PC-3 (cell line): ENCODE measurements at regions not wholly inside any gene's neighbourhood (a gene's known extent, or its start where the extent isn't known, plus 50 kb on each side); places are given as distances from the start of the nearest gene placed in this dataset.

Experiments
- ATAC-seq: fragments of 200-7000 bp; cut with Tn5 transposase; 2 replicates; pipeline ENCODE4 v1.9.1; 2020; ENCODE audit warnings: mild to moderate bottlenecking, moderate library complexity
- BruUV-seq: library from RNA; stranded (reverse); fragments of 400-500 nt; replicated peaks from 2 replicates; lab custom pipeline; 2021; lab: Mats Ljungman, UMichigan
- CTCF ChIA-PET: fragments of 300-600 bp; sonication (Branson Sonifier 250); formaldehyde crosslinking; loops from one replicate; lab custom pipeline; 2022; ENCODE audit warnings: antibody characterized with exemption; lab: Charles Lee
- POLR2A ChIA-PET: fragments of 300-600 bp; sonication (Branson Sonifier 250); formaldehyde crosslinking; loops from one replicate; lab custom pipeline; 2022; ENCODE audit warnings: antibody characterized with exemption; ENCODE audit not compliant: unreplicated experiment; lab: Charles Lee
- DNase-seq: peaks from one replicate; pipeline ENCODE4 v3.0.0-alpha.2; 2015
- H2AFZ ChIP-seq: fragments of 300-600 bp; sonication (generic); 2 replicates; pipeline ENCODE4 v1.6.0; 2016; ENCODE audit warnings: antibody characterized with exemption, low read length
- H3F3A ChIP-seq: fragments of 300-600 bp; sonication (generic); one replicate; pipeline ENCODE4 v1.6.0; 2017; ENCODE audit warnings: antibody characterized with exemption, low read length, control low read depth, mild to moderate bottlenecking; ENCODE audit not compliant: unreplicated experiment
- H3K27ac ChIP-seq: fragments of 300-600 bp; sonication (generic); 2 replicates; pipeline ENCODE4 v1.5.1; 2016; ENCODE audit warnings: mild to moderate bottlenecking, low read length
- H3K27me3 ChIP-seq: fragments of 300-600 bp; sonication (generic); 2 replicates; pipeline ENCODE4 v1.6.1; 2016; ENCODE audit warnings: low read length, mixed read lengths
- H3K36me3 ChIP-seq: fragments of 300-600 bp; sonication (generic); 2 replicates; pipeline ENCODE4 v1.6.1; 2016; ENCODE audit warnings: low read depth, mixed run types, low read length, mixed read lengths
- H3K4me1 ChIP-seq: fragments of 300-600 bp; sonication (generic); 2 replicates; pipeline ENCODE4 v1.5.1; 2016; ENCODE audit warnings: low read length; ENCODE audit not compliant: insufficient read depth
- H3K4me2 ChIP-seq: fragments of 300-600 bp; sonication (generic); 2 replicates; pipeline ENCODE4 v1.6.0; 2016; ENCODE audit warnings: low read length
- H3K4me3 ChIP-seq: fragments of 300-600 bp; sonication (generic); 2 replicates; pipeline ENCODE4 v1.5.1; 2016; ENCODE audit warnings: mild to moderate bottlenecking, low read length, mixed read lengths
- H3K79me2 ChIP-seq: fragments of 300-600 bp; sonication (generic); 2 replicates; pipeline ENCODE4 v1.6.1; 2017; ENCODE audit warnings: low read length, mixed read lengths
- H3K9ac ChIP-seq: fragments of 300-600 bp; sonication (generic); 2 replicates; pipeline ENCODE4 v1.6.0; 2016; ENCODE audit warnings: mild to moderate bottlenecking, low read length
- H3K9me2 ChIP-seq: fragments of 300-600 bp; sonication (generic); replicated peaks from 2 replicates; pipeline ENCODE4 v1.6.1; 2016; ENCODE audit warnings: mixed run types, low read length, mixed read lengths
- H3K9me3 ChIP-seq: fragments of 300-600 bp; sonication (generic); 2 replicates; pipeline ENCODE4 v1.6.1; 2016; ENCODE audit warnings: low read length, mixed read lengths
- H4K20me1 ChIP-seq: fragments of 300-600 bp; sonication (generic); 2 replicates; pipeline ENCODE4 v1.6.1; 2016; ENCODE audit warnings: low read length, mixed read lengths
- CTCF ChIP-seq: fragments of 300-600 bp; sonication (generic); conservative IDR thresholded peaks from 2 replicates; pipeline ENCODE4 v1.5.1; 2017; ENCODE audit warnings: antibody characterized with exemption, low read depth, mild to moderate bottlenecking, low read length
- EZH2 ChIP-seq: fragments of 300-600 bp; sonication (generic); IDR thresholded peaks from one replicate; pipeline ENCODE4 v1.6.1; 2017; ENCODE audit warnings: antibody characterized with exemption, mild to moderate bottlenecking, low read length; ENCODE audit not compliant: unreplicated experiment
- EZH2phosphoT487 ChIP-seq: fragments of 300-600 bp; sonication (generic); IDR thresholded peaks from 2 replicates; pipeline ENCODE4 v1.6.1; 2018; ENCODE audit warnings: mild to moderate bottlenecking, antibody characterized with exemption, low read length, borderline replicate concordance
- intact Hi-C: fragments of 100-400 bp; cut with micrococcal nuclease; formaldehyde crosslinking; loops from 2 replicates; pipeline ENCODE4 v1.9.0; 2023

- POLR2A ChIA-PET = no interaction called here
- no peak for DNase-seq
- Histone ChIP-seq H3K4me2 (no peak overlapping the region), H3K9me3 (no peaks in the 10 kb centered on the region), H3K9ac (no peak overlapping the region), H4K20me1 (no peaks in the 10 kb centered on the region), H3K36me3 (no peaks in the 10 kb centered on the region), H3F3A (no peaks in the 10 kb centered on the region), H3K27me3 (no peaks in the 10 kb centered on the region), H2AFZ (no peak overlapping the region), H3K4me1 (no peaks in the 10 kb centered on the region), H3K27ac (no peak overlapping the region), H3K9me2 (no peaks in the 10 kb centered on the region), H3K4me3 (no peak overlapping the region), H3K79me2 (no peaks in the 10 kb centered on the region)
- no TSS peak for BruUV-seq
- intact Hi-C loops = no loop called here
- CTCF ChIA-PET = no interaction called here
- no peak for ATAC-seq
- TF ChIP-seq EZH2 (no peak), CTCF (no peak), EZH2phosphoT487 (no peak)
These were observed 157.0 kb upstream of the SERPINE2 start for GRCh38 chr2:224195925-224196571.

GRCh38 chr2:224194161-224194560, 155.1 kb upstream of the SERPINE2 start:
- DNase-seq (no peak), ATAC-seq (no peak)
- CTCF ChIA-PET = no interaction called here
- Histone ChIP-seq H3F3A (no peaks in the 10 kb centered on the region), H3K79me2 (no peaks in the 10 kb centered on the region), H4K20me1 (no peaks in the 10 kb centered on the region), H3K9me2 (no peaks in the 10 kb centered on the region), H3K9ac (no peak overlapping the region), H3K27me3 (no peaks in the 10 kb centered on the region), H3K27ac (no peak overlapping the region), H3K4me2 (no peak overlapping the region), H3K9me3 (no peaks in the 10 kb centered on the region), H3K36me3 (no peaks in the 10 kb centered on the region), H3K4me3 (no peak overlapping the region), H3K4me1 (no peaks in the 10 kb centered on the region), H2AFZ (no peak overlapping the region)
- POLR2A ChIA-PET = no interaction called here
- BruUV-seq = no TSS peak
- intact Hi-C loops = no loop called here
- TF ChIP-seq CTCF = no peak

GRCh38 chr2:224191465-224191864, 152.4 kb upstream of the SERPINE2 start:
- H3K36me3 ChIP-seq = no peaks in the 10 kb centered on the region
- BruUV-seq = no TSS peak
- no peaks in the 10 kb centered on the region for H4K20me1 ChIP-seq
- intact Hi-C loops = no loop called here
- POLR2A ChIA-PET = no interaction called here
- no peaks in the 10 kb centered on the region for H3F3A ChIP-seq
- H3K79me2 ChIP-seq = no peaks in the 10 kb centered on the region
- no peak overlapping the region for H3K4me2 ChIP-seq
- H3K4me3 ChIP-seq = no peak overlapping the region
- H3K4me1 ChIP-seq = no peaks in the 10 kb centered on the region
- no peak overlapping the region for H2AFZ ChIP-seq
- H3K27me3 ChIP-seq = no peaks in the 10 kb centered on the region
- H3K9me2 ChIP-seq = no peaks in the 10 kb centered on the region
- H3K27ac ChIP-seq = no peak overlapping the region
- DNase-seq (no peak), ATAC-seq (no peak)
- no peak overlapping the region for H3K9ac ChIP-seq
- CTCF ChIA-PET = no interaction called here
- H3K9me3 ChIP-seq = no peaks in the 10 kb centered on the region
- no peak for TF ChIP-seq EZH2
